Endodermal cell (in vitro differentiated cells): ENCODE measurements at regions not wholly inside any gene's neighbourhood (a gene's known extent, or its start where the extent isn't known, plus 50 kb on each side); places are given as distances from the start of the nearest gene placed in this dataset.

Source experiments
- DNase-seq: peaks from one replicate; pipeline ENCODE4 v3.0.0-alpha.2; 2017
- H3K27ac ChIP-seq: 2 replicates; pipeline ENCODE4 v1.5.1; 2013; ENCODE audit warnings: mild to moderate bottlenecking, low read depth, low read length, moderate library complexity
- H3K27me3 ChIP-seq: 2 replicates; pipeline ENCODE4 v1.6.1; 2013; ENCODE audit warnings: mild to moderate bottlenecking, low read length, moderate library complexity; ENCODE audit not compliant: insufficient read depth, control insufficient read depth, poor library complexity, severe bottlenecking
- H3K36me3 ChIP-seq: 2 replicates; pipeline ENCODE4 v1.7.0; 2013; ENCODE audit warnings: mild to moderate bottlenecking, low read length, moderate library complexity; ENCODE audit not compliant: control insufficient read depth, insufficient read depth
- H3K4me1 ChIP-seq: one replicate; pipeline ENCODE4 v1.7.0; 2013; ENCODE audit warnings: low read length; ENCODE audit not compliant: control insufficient read depth, insufficient read depth
- H3K4me3 ChIP-seq: 2 replicates; pipeline ENCODE4 v1.5.1; 2013; ENCODE audit warnings: mild to moderate bottlenecking, low read length, moderate library complexity
- H3K9ac ChIP-seq: 2 replicates; pipeline ENCODE4 v1.6.1; 2013; ENCODE audit warnings: mild to moderate bottlenecking, low read length, moderate library complexity; ENCODE audit not compliant: poor library complexity, severe bottlenecking; ENCODE audit errors: extremely low read depth
- H3K9me3 ChIP-seq: 2 replicates; pipeline ENCODE4 v1.6.1; 2013; ENCODE audit warnings: mild to moderate bottlenecking, low read length, moderate library complexity; ENCODE audit not compliant: control insufficient read depth
- H3K27ac Mint-ChIP-seq: 2 replicates; pipeline ENCODE4 v1.8.0; 2020; ENCODE audit warnings: mixed read lengths
- H3K27me3 Mint-ChIP-seq: 2 replicates; pipeline ENCODE4 v1.8.0; 2021; ENCODE audit warnings: mild to moderate bottlenecking, mixed read lengths; ENCODE audit not compliant: insufficient read depth
- H3K36me3 Mint-ChIP-seq: 2 replicates; pipeline ENCODE4 v1.8.0; 2020; ENCODE audit warnings: low read depth, mixed read lengths
- H3K4me1 Mint-ChIP-seq: 2 replicates; pipeline ENCODE4 v1.8.0; 2020; ENCODE audit warnings: mixed read lengths
- H3K4me3 Mint-ChIP-seq: 2 replicates; pipeline ENCODE4 v1.8.0; 2020; ENCODE audit warnings: mild to moderate bottlenecking, moderate library complexity, mixed read lengths
- H3K9me3 Mint-ChIP-seq: 2 replicates; pipeline ENCODE4 v1.8.0; 2020; ENCODE audit warnings: mild to moderate bottlenecking, mixed read lengths
- WGBS, 2 experiments: methylation state at CpG; one replicate each; pipeline versions ENCODE4 v1.1.5 to v1.1.7; 2013; ENCODE audit warnings: missing lambda C conversion rate in 2 of 2, mixed read lengths in 1 of 2; ENCODE audit not compliant: insufficient coverage in 1 of 2, insufficient read length in 1 of 2; 5-methylcytosine and 5-hydroxymethylcytosine counted together
- TF ChIP-seq, protein P1 (sequence below): fragments of 200-600 bp; sonication (generic); conservative IDR thresholded peaks from 2 replicates; pipeline ENCODE4 v1.5.0; 2021; ENCODE audit warnings: antibody characterized with exemption, mild to moderate bottlenecking

GRCh38 chr18:57854726-57855125 is 51.6 kb upstream of the ATP8B1 start:
- Histone ChIP-seq H3K9me3 (peaks cover 6% of the 10 kb centered on the region), H3K27me3 (no peaks in the 10 kb centered on the region), H3K4me3 (no peak overlapping the region), H3K9ac (no peak overlapping the region), H3K27ac (no peak overlapping the region), H3K4me1 (peaks cover 9% of the 10 kb centered on the region), H3K36me3 (no peaks in the 10 kb centered on the region)
- H3K9me3 Mint-ChIP-seq, result no peaks in the 10 kb centered on the region
- no peak for DNase-seq
- TF ChIP-seq, protein P1, sequence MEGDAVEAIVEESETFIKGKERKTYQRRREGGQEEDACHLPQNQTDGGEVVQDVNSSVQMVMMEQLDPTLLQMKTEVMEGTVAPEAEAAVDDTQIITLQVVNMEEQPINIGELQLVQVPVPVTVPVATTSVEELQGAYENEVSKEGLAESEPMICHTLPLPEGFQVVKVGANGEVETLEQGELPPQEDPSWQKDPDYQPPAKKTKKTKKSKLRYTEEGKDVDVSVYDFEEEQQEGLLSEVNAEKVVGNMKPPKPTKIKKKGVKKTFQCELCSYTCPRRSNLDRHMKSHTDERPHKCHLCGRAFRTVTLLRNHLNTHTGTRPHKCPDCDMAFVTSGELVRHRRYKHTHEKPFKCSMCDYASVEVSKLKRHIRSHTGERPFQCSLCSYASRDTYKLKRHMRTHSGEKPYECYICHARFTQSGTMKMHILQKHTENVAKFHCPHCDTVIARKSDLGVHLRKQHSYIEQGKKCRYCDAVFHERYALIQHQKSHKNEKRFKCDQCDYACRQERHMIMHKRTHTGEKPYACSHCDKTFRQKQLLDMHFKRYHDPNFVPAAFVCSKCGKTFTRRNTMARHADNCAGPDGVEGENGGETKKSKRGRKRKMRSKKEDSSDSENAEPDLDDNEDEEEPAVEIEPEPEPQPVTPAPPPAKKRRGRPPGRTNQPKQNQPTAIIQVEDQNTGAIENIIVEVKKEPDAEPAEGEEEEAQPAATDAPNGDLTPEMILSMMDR, result peak; percentile 46
- peaks cover 33% of the 10 kb centered on the region for H3K4me1 Mint-ChIP-seq
- H3K27ac Mint-ChIP-seq, result no peak overlapping the region
- H3K36me3 Mint-ChIP-seq, result no peaks in the 10 kb centered on the region
- WGBS, 2 experiments, result 67 to 76% methylated on average over 1 to 3 of the region's 3 CpGs
- no peak overlapping the region for H3K4me3 Mint-ChIP-seq
- H3K27me3 Mint-ChIP-seq, result no peaks in the 10 kb centered on the region

DNA sequence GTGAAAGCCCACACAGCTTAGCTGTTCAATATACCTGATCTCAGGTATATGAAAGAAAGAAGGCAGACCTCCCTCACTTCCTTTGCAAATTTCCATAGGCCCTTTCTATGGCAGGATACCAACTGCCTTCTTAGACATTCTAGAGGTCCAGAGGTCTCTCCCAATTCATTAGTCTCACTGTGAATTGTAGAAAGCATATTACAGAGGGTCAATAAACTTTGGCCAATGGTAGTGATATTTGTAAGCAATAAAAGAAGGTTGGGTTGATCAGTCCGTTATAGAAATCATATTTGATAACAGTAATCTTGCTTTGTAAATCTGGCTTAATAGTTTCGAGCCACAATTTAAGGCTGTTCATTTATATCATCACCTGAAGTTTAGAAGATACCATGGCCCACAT is 50.7 kb upstream of the ATP8B1 start:
- Histone ChIP-seq H3K27ac (no peak overlapping the region), H3K27me3 (no peaks in the 10 kb centered on the region), H3K36me3 (no peaks in the 10 kb centered on the region), H3K9ac (no peak overlapping the region), H3K9me3 (peaks cover 6% of the 10 kb centered on the region), H3K4me1 (peaks cover 9% of the 10 kb centered on the region), H3K4me3 (no peak overlapping the region)
- no peaks in the 10 kb centered on the region for H3K27me3 Mint-ChIP-seq
- peaks cover 33% of the 10 kb centered on the region for H3K4me1 Mint-ChIP-seq
- no peak overlapping the region for H3K27ac Mint-ChIP-seq
- WGBS, 2 experiments, result 98 to 100% methylated on average over 1 to 2 of the region's 2 CpGs
- DNase-seq, result no peak
- H3K4me3 Mint-ChIP-seq, result no peak overlapping the region
- no peaks in the 10 kb centered on the region for H3K9me3 Mint-ChIP-seq
- TF ChIP-seq, protein P1, result no peak
- no peaks in the 10 kb centered on the region for H3K36me3 Mint-ChIP-seq

DNA sequence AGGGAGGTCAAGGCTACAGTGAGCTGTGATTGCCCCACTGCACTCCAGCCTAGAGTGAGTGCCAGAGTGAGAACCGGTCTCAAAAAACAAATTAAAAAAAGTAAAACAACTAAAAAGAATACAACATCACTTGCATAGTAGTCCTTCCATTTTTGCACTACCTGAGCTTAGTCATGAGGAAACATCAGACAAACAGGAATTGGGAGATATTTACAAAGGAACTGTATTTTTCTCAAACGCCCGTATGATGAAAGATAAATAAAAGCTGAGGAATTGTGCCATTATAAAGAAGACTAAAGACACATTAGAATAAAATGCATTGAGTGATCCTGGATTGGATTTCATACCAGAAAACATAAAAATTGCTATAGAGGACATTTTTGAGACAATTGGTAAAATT is 50.0 kb upstream of the ATP8B1 start:
- TF ChIP-seq, protein P1, result no peak
- no peak for DNase-seq
- H3K36me3 Mint-ChIP-seq, result no peaks in the 10 kb centered on the region
- H3K4me1 Mint-ChIP-seq, result peaks cover 33% of the 10 kb centered on the region
- Histone ChIP-seq H3K9ac (no peak overlapping the region), H3K4me3 (no peak overlapping the region), H3K4me1 (peaks cover 9% of the 10 kb centered on the region), H3K27ac (no peak overlapping the region), H3K36me3 (no peaks in the 10 kb centered on the region), H3K27me3 (no peaks in the 10 kb centered on the region), H3K9me3 (peaks cover 6% of the 10 kb centered on the region)
- no peak overlapping the region for H3K4me3 Mint-ChIP-seq
- no peak overlapping the region for H3K27ac Mint-ChIP-seq
- H3K9me3 Mint-ChIP-seq, result no peaks in the 10 kb centered on the region
- H3K27me3 Mint-ChIP-seq, result no peaks in the 10 kb centered on the region
- whole genome bisulfite sequencing, 2 experiments, result 92 to 94% methylated on average over 3 of the region's 3 CpGs
